GM12873 (cell line): ENCODE measurements at regions not wholly inside any gene's neighbourhood (a gene's known extent, or its start where the extent isn't known, plus 50 kb on each side); places are given as distances from the start of the nearest gene placed in this dataset.

Experiments used
- TF ChIP-seq, protein P1 (sequence below): IDR thresholded peaks from 2 replicates; pipeline ENCODE4 v1.5.1; 2012; ENCODE audit warnings: low read depth, mild to moderate bottlenecking, moderate library complexity, low read length, control low read depth; ENCODE audit not compliant: insufficient read depth; ENCODE audit errors: missing control alignments

DNA sequence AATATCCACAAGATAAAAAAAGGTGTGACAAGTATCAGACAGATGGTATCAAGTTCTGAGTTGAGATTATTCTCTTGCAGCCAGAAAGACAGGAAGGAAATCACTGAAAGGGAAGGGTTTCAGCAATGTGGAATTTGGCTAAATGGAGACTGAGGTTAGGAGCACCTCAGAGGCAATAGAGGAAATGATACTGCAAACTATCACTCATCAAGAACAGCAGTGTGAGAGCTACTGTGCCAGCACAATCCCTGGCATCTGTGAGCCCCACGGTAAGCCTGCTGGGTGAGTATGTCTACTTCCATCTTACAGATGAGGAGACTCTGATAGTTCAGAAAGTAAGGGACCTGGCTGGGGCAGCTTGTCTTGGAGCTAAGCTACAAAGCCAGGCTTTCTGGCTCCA, 162.0 kb downstream of the SALL1 start:
- TF ChIP-seq, protein P1, sequence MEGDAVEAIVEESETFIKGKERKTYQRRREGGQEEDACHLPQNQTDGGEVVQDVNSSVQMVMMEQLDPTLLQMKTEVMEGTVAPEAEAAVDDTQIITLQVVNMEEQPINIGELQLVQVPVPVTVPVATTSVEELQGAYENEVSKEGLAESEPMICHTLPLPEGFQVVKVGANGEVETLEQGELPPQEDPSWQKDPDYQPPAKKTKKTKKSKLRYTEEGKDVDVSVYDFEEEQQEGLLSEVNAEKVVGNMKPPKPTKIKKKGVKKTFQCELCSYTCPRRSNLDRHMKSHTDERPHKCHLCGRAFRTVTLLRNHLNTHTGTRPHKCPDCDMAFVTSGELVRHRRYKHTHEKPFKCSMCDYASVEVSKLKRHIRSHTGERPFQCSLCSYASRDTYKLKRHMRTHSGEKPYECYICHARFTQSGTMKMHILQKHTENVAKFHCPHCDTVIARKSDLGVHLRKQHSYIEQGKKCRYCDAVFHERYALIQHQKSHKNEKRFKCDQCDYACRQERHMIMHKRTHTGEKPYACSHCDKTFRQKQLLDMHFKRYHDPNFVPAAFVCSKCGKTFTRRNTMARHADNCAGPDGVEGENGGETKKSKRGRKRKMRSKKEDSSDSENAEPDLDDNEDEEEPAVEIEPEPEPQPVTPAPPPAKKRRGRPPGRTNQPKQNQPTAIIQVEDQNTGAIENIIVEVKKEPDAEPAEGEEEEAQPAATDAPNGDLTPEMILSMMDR: no peak

DNA sequence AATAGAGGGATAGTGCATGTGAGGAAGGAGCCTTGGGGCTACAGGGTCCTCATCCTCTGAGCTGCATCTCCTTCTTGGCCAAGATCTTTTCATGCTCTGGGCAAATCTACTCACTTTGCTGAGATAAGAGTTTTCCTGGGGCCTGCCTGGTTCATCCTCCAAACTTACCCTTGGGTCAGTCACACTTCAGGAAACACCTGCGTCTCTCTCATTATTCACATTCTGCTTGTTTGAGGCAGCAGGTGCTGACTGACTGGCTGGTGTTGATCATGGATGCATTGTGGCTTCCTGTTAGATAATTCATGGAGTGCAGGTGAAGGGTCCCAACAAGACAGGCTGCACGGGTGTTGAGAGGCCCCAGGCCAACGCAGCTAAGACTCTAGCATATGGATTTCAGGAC, 162.6 kb downstream of the SALL1 start:
- TF ChIP-seq, protein P1: no peak

DNA sequence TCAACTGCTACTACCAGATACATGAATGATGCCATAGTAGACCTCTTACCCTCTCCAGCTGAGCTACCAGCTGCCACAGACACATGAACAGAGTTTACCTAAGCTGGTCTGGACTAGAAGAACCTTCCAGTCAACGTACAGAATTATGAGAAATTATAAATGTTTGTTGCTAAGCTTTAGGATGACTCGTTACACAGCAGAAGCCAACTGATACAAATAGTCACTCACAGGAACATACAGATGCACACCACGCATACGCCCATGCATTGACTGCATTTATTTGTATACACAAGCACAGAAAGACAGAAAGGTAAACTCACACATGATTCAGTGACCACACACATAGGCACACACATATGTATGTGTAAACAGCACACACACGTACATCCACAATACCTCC, 164.6 kb downstream of the SALL1 start:
- TF ChIP-seq, protein P1: no peak

- TF ChIP-seq, protein P1: no peak
Measured at GRCh38 chr16:50985733-50986132, 165.3 kb downstream of the SALL1 start.

DNA sequence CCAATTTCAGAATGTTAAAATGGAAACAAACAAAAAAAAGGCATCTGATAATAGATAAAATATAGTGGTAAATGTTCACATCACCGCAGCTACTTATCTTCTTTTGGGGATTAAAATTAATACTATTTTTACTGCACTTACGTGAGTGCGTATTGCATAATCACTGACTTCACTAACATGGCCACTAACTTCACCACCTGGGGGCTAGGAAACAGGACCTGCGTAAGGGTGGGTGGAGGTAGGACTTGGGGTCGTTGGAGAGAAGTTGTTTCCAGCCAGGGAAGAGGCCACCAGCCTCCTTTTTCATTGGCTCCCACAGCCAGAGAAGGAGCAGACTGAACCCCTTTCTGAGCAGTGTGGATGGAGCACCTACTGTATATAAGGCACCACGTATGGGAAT, 166.4 kb downstream of the SALL1 start:
- TF ChIP-seq, protein P1: no peak

DNA sequence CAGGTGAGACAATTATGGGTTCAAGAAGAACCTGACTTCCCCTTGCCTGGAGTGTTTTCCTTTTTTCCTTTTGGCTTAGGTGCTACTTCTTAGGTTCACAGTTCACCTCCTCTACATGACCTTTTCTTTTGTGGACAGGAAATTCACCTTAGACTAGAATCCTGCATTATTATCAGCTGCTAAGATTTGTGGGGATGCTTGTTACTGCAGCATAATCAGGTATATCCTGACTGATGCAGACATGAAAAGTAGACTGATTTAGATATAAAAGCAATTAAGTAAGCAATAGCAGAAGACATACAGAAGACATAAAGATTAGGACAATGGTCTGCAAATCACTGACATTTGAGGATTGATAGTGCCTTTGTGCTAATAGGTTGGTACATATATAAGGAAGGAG, 168.3 kb downstream of the SALL1 start:
- TF ChIP-seq, protein P1: no peak

GRCh38 chr16:50981951-50982350, 169.1 kb downstream of the SALL1 start:
- TF ChIP-seq, protein P1: no peak
